ENCODE measurements at regions not wholly inside any gene's neighbourhood (a gene's known extent, or its start where the extent isn't known, plus 50 kb on each side); places are given as distances from the start of the nearest gene placed in this dataset.

DNA sequence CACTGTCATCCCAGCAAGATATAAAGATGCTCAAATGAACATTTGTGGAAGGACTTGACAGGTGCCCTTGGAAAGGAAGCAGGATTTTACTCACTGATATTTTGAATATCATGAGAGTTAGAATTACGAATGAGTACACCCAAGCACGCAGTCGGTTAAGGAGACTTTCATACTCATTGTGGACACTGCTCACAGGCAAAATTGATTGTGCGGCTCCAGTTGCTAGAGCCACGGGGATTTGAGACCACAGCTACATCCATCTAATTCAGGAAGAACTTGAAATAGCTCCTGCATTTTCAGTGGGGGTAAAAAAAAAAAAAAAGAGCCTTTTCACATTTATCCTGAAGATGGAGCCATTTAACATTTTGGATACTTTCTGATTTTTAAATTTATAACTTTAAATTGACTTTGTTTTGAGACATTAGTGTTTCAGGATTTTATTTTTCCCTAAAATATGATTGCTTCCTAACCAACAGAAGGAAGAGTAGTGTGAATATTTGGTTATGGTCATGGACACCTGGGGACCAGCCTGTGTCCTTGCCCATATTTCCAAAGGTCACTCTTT lies 1080.1 kb upstream of the EEF2KMT start:
- no peak for DNase-seq (ENCODE audit: low spot score)
- TF ChIP-seq, protein P1, sequence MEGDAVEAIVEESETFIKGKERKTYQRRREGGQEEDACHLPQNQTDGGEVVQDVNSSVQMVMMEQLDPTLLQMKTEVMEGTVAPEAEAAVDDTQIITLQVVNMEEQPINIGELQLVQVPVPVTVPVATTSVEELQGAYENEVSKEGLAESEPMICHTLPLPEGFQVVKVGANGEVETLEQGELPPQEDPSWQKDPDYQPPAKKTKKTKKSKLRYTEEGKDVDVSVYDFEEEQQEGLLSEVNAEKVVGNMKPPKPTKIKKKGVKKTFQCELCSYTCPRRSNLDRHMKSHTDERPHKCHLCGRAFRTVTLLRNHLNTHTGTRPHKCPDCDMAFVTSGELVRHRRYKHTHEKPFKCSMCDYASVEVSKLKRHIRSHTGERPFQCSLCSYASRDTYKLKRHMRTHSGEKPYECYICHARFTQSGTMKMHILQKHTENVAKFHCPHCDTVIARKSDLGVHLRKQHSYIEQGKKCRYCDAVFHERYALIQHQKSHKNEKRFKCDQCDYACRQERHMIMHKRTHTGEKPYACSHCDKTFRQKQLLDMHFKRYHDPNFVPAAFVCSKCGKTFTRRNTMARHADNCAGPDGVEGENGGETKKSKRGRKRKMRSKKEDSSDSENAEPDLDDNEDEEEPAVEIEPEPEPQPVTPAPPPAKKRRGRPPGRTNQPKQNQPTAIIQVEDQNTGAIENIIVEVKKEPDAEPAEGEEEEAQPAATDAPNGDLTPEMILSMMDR (IDR thresholded peaks at IDR 0.05; ENCODE audit: borderline replicate concordance, control extremely low read depth, extremely low read depth, insufficient read depth, missing control alignments): no peak
- in situ Hi-C loops (cut with MboI; ENCODE audit: low sequenced_read_pairs, unreplicated experiment): no loop called here

DNA sequence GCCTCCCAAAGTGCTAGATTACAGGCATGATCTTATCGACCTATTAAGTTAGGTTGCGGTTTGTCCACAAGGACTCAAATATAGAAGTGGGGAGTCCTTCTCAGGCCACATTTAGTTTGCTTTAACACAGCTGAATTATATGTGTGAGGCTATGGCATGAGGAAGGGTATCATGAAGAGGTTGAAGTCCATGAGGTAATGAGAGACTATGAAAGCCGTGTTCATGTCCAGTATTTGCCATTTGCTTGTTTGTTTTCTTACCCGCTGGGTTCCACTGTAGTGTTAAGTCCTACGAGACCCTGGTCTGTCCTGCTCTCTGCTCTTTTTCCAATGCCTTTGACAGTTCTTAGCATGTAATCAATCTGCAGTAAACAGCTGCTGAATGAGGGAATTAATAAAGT lies 1072.4 kb upstream of the EEF2KMT start:
- no peak for DNase-seq (ENCODE audit: low spot score)
- in situ Hi-C loops (cut with MboI; ENCODE audit: low sequenced_read_pairs, unreplicated experiment): no loop called here
- TF ChIP-seq, protein P1 (IDR thresholded peaks at IDR 0.05; ENCODE audit: borderline replicate concordance, control extremely low read depth, extremely low read depth, insufficient read depth, missing control alignments): no peak

DNA sequence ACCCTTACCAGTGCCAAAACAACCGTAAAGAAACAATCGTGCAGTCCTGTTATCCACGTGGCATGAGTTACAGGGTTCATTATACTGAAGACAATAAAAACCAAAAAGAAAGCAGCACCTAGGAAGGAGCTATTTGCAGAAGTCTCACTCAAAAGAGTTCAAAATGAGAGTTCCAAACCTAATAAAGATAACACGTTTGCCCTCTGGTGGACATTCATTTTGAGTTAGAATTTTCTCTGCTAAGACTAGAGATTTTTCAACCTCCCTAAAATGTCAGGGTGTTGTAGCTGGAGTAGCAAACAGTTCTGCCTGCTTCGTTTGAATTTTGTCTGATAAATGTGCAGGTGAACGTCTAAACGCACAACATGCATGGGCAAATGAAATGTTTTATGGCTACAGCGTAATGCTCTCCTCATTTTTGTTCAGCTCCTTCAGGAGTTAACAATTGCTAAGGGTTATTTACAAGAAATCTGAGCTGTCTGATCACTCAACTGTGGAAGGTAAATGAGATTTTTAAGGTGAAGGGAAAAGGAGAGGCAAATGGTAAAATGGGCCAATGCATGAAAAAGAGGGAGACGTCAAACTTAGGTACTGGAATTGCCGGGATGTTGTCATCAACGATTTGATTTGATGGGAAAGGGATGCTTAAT lies 1067.9 kb upstream of the EEF2KMT start:
- in situ Hi-C loops (cut with MboI; ENCODE audit: low sequenced_read_pairs, unreplicated experiment): no loop called here
- TF ChIP-seq, protein P1 (IDR thresholded peaks at IDR 0.05; ENCODE audit: borderline replicate concordance, control extremely low read depth, extremely low read depth, insufficient read depth, missing control alignments): no peak
- DNase-seq (ENCODE audit: low spot score): no peak

DNA sequence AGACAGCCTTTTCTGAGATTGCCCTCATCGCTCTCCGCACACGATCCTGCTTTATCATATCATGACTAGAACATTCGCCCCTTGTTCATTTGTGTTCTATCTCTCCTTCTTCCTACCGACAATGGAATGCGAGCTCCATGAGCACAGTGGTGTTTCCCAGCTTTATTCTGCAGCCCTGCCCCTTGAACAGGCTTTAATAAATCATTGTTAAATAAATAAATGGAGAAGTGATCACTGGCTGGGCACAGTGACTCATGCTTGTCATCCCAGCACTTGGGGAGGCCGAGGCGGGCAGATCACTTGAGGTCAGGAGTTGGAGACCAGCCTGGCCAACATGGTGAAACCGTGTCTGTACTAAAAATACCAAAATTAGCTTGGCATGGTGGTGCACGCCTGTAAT lies 1063.3 kb upstream of the EEF2KMT start:
- in situ Hi-C loops (cut with MboI; ENCODE audit: low sequenced_read_pairs, unreplicated experiment): no loop called here
- TF ChIP-seq, protein P1 (IDR thresholded peaks at IDR 0.05; ENCODE audit: borderline replicate concordance, control extremely low read depth, extremely low read depth, insufficient read depth, missing control alignments): no peak

DNA sequence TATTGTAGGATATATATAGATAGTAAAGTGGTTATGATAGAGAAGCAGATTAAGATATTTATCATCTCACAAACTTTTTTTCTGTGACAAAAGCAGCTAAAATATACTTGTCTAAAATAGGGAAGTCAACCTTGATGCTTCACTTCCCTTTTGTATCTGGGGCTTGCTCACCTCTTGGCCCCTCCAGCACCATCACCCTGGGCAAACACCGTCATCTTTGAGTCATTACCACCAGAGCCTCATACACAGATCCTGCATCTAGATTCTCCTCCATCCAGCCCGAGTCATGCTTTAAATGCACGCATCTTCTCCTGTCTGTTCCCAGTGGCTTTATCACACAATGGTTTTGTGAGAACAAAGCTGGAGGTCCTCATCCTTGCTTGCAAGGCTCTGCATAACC lies 1062.7 kb upstream of the EEF2KMT start:
- in situ Hi-C loops (cut with MboI; ENCODE audit: low sequenced_read_pairs, unreplicated experiment): no loop called here
- no peak for DNase-seq (ENCODE audit: low spot score)
- TF ChIP-seq, protein P1 (IDR thresholded peaks at IDR 0.05; ENCODE audit: borderline replicate concordance, control extremely low read depth, extremely low read depth, insufficient read depth, missing control alignments): no peak

More for the DNA sequence above, 1063.3 kb upstream of the EEF2KMT start:
- DNase-seq (ENCODE audit: low spot score): no peak

DNA sequence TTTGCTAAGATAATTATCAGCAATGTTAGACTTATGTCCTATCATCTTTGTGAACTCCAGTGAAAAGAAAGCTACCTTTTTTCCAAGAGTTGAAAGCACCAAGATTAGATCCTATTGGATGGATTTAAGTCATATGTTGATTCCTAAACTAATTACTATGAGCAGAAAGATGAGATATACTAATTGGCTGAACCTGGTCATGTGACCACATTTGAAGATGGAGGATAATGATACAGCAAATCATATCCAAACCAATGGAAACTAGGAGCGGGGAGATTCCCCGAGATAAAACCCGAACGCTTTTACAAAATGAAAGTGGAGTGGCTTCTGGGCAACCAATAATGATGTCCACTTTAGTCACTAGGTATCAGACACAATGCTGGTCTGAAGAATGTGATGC lies 1060.2 kb upstream of the EEF2KMT start:
- DNase-seq (ENCODE audit: low spot score): no peak
- TF ChIP-seq, protein P1 (IDR thresholded peaks at IDR 0.05; ENCODE audit: borderline replicate concordance, control extremely low read depth, extremely low read depth, insufficient read depth, missing control alignments): no peak
- in situ Hi-C loops (cut with MboI; ENCODE audit: low sequenced_read_pairs, unreplicated experiment): no loop called here

Data from GM13976 (cell line).